Hematopoietic multipotent progenitor cell (in vitro differentiated cells): ENCODE measurements at regions not wholly inside any gene's neighbourhood (a gene's known extent, or its start where the extent isn't known, plus 50 kb on each side); places are given as distances from the start of the nearest gene placed in this dataset.
"Not testable (repeated sequence)": the region's sequence is repeated elsewhere in the genome, so short reads cannot be mapped to it uniquely, and the experiment has no call there.

Experiments
- DNase-seq, 3 donors: peaks; one replicate each; pipeline ENCODE4 v3.0.0-alpha.2; 2011 to 2015; ENCODE audit warnings: low read depth in 2 of 3, low spot score in 2 of 3

DNA sequence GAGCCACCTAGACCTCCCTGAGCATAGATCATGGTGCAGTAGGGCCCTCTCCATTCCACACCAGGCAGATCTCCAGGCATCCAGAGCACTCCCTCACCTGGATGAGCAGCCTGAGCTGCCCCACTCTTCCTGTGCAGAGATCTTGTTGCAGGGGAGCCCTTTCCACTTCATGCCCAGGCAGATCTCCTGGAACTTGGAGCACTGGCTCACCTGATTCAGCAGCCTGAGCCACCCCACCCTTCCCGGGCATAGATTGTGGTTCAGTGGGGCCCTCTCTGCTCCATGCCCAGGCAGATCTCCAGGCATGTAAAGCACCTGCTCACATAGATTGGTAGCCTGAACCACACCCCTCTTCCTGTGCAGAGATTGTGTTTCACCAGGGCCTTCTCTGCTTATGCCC, 78.0 kb downstream of the SEC16B start:
- DNase-seq: no peak

- DNase-seq: no peak
Measured at GRCh38 chr1:177890479-177890878, 79.4 kb downstream of the SEC16B start.

- DNase-seq: no peak
Measured at GRCh38 chr1:177884479-177885021, 85.3 kb downstream of the SEC16B start.

GRCh38 chr1:177883581-177883980, 86.3 kb downstream of the SEC16B start:
- DNase-seq: no peak

DNA sequence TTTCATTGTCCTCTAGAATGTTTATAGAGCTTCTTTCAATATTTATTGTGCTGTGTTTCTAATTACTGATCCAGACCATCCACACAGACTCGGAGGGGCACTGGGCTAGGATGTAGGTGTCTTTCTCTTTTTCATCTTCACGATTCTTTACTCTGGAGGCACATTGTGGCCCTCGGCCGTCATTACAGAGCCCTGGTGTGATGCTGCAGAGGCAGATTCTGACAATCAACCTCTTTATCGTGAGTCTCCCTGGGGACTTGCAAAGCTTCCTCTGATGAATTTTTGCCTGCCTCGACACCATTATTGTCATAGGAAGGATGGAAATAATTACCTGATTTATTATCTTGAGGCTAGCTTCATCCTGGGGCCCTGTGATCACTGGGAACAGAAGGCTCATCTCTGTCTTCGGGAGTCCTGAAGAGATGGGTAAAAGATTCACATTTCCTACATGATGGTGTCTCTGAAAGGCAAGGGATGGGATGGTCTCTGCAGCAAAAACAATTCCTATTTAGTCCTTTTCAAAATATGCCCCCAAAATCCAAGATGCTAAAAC, 89.4 kb downstream of the SEC16B start:
- no peak for DNase-seq

DNA sequence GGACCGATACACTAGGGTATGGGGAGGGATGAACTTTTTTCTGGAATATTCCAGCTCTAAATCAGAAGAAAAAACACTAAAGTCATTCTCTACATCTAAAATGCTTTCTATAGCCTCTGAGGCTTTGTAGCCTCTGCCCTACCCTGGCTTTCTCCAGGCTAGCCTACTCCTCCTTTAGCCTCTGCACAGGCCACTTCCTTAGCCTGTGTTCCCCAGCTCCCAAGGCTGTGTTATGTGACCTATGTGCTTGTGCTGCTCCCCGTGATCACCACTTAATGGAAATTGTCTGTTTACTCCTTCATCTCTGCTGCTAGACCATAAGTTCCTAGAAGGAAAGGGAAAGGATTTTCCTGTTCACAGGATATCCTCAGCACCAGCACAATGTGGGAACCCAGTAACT, 92.8 kb downstream of the SEC16B start:
- DNase-seq: no peak

- DNase-seq: no peak
Measured at GRCh38 chr1:177873238-177873637, 96.6 kb downstream of the SEC16B start.

DNA sequence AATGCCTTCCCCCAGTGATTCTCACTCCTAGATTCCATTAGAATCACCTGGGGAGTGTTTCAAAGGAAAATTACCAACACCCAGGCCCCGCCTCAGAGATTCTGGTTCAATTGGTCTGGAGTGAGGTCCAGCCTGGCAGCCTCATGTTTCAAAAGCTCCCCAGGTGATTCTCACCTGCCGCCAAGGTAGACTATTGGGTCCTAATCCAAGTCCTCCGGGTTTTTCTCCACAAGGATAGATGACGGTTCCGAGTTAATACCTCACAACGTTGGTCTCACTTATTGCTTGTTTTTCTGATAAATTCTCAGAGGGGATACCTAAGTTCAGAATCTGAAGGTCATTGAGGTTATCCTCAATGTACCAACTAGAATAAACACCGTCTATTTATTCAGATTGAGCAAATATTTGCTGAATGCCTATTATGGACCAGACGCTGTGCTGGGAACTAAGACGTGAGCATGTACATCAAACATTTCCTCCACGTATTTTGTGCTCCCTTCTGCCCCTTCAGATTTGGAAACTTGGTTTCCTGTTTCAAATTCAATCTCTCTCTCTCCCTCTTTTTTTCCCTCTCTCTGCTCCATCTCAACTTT, 97.5 kb downstream of the SEC16B start:
- DNase-seq: no peak

- DNase-seq: no peak
Measured at GRCh38 chr1:177871613-177872307, 98.1 kb downstream of the SEC16B start.

GRCh38 chr1:177869586-177869985, 100.3 kb downstream of the SEC16B start:
- no peak for DNase-seq

DNA sequence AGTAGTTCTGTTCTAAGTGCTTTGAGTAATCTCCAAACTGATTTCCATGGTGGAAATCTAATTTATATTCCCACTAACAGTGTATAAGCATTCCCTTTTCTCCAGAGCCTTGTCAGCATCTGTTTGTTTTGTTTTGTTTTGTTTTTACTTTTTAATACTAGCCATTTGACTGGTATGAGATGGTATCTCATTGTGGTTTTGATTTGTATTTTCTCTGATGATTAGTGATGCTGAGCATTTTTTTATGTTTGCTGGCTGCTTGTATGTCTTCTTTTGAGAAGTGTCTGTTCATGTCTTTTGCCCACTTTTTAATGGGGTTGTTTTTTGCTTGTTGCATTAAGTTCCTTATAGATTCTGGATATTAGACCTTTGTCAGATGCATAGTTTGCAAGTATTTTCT, 100.8 kb downstream of the SEC16B start:
- DNase-seq: not testable (repeated sequence)

GRCh38 chr1:177865807-177866206, 104.1 kb downstream of the SEC16B start:
- no peak for DNase-seq

DNA sequence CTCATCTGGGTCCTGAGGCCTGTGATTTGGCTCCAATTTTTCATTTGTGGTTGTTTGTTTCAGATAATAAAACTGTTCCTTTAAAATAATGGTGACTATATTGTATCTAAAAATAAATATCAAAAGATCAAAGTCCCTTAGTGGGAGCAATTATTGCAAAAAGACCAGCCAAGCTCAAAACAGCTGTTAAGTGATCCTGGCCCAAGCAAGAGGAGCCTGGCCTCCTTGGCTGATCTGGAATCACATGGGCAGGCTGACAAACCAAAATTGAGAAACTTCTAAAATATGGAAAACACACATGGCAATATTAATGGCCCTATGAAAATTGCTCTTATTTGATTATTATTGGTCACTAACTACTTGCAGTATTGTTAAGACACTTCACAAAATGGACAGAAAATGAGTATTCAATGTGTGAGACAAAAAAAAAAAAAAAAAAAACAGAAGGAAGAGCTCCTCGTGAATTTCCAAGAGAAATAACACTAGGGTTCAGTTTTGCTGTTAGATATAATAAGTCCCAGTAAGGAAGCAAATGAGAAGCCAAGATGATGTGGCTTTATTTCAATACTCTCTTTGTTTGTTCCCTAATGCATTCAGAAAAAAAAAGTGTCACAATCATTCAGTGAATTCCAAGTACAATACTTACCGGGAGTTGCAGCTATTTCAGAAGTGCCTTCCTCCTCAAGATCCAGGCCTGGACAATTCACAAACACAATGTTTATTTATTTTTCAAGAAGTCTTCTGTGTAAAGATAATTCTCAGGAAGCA, 105.1 kb downstream of the SEC16B start:
- DNase-seq: no peak

DNA sequence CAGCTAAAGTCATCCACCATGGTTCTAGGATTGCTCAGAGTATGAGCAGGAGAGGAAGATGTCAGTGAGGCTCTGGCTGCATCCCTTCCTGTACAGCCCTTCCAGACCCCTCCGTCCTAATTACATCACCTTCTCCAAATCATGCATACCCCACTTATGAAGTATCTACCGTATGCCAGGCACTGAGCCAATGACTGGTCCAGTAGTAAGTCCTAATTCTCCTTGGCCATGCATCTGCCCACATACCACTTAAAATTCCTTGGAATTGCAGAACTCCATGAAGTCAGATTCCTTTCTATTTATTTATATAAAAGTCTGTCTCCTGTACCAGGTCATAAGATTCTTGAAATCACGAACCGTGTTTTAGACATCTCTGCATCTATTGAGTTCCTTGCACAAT, 106.1 kb downstream of the SEC16B start:
- DNase-seq: no peak

DNA sequence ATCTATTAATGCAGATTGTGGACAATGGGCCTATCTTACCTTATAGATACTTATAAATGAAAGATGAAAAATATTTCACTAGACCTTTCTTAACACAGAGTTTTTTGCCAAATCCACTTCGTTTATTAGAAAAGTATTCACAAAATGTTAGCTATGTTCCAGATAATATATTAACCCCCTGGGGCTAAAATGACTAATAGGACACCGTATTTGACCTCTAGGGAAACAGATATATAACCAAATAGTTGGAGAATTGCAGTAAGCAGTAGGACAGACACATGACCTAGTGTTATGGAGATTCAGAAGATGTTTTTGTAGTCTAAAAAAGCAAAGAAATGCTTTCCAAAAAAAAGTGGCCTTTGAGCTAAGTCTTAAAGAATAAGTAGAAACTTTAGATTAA, 106.9 kb downstream of the SEC16B start:
- no peak for DNase-seq

DNA sequence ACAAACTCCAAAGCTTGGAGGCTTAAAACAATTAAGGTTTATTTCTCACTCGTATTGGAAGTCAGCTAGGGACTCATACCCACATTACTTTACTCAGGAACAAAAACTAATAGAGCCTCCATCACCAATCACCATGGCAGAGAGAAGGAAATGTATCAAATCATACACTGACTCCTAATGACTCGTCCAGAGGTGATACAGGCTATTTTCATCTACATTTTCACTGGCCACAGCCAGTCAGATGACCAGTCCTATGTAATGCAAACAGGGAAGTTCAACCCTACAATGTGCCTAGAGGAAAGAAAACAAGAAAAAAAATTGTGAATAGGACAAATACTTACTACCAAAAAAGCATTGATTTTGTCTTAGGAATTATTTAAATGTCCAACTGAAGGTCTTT, 110.3 kb downstream of the SEC16B start:
- no peak for DNase-seq

DNA sequence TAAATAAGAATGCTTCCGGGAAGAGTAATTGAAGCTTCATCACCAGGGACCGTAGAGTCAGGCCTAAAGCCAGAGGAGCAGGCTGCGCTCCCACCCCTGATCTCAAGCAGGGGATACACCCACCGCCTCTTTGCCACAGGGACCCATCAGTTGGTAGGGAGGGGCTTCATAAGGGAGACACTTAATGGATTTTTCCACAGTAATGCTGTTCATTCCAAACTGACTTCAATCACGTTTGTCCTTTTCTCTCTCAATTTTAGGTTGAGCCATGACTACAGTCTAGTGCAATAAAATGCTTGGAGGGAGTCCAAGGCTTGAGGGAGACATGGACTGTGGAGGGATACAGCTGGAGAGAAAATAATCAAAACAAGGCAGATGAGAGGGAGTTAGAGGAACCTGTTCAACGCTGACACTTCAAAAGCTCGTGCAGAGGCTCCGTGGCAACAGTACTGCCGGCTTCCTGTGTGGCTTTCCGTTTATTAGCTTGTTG, 111.5 kb downstream of the SEC16B start:
- DNase-seq: peak in 1 of 3 donors; percentile 9

DNA sequence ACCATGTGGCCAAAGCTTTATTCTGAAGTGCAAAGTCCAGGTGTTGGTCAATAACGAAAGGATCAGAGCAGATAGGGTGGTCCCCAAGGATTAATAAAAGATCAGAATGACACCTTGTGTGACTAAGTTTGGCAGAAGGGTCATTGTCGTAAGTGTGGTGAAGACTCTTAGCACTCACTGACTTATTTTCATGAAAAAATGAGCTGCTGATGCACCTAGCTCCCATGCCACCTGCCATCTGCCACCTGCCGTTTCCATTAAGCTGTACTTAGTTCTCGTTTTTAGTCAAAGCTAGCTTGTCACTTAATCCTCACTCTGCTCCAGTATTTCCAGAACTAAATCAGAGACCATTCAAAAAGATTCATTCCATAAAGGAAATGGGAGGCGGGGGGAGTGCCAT, 112.6 kb downstream of the SEC16B start:
- DNase-seq: no peak

- DNase-seq: no peak
Measured at GRCh38 chr1:177854951-177855350, 114.9 kb downstream of the SEC16B start.

DNA sequence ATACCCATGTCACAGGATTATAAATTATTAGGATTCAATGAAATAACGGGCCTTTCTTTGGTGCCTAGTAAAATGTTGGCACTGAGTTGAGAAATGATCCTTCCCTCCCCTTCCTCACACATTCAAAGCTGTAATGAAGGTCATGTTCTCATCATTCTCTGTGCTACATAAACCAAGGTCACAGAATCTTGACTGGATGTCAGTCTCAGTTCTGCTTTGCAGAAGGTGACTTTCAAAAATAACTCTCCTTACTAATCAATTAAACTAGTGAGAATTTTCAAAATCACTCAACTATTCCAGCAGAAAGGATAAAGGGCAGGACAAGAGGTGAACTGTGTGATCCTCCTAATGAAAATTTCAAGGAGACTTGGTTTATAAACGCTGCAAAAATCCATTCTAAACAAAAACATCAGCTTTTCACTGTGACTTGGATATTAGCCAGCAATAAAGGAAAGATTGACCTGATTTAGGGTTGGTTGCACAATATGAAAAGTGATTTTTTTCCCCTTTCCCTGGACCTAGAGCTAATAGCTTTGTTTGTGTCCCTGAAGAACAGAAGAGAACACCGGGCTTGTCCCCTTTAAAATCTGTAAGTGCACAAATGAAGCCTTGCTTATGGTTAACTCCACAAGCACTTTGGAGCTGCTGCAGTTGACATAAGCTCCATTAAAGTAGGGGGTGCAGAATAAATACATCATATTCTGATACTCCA, 120.1 kb downstream of the SEC16B start:
- DNase-seq: no peak

- DNase-seq: no peak
Measured at GRCh38 chr1:177849130-177849529, 120.7 kb downstream of the SEC16B start.
